GM19467 (cell line): ENCODE measurements at regions not wholly inside any gene's neighbourhood (a gene's known extent, or its start where the extent isn't known, plus 50 kb on each side); places are given as distances from the start of the nearest gene placed in this dataset.
"Not testable (repeated sequence)": the region's sequence is repeated elsewhere in the genome, so short reads cannot be mapped to it uniquely, and the experiment has no call there.

Experiments used
- ATAC-seq: cut with Tn5 transposase; IDR thresholded peaks from one replicate; pipeline ENCODE4 v1.9.1; 2021; ENCODE audit warnings: mild to moderate bottlenecking, moderate library complexity; ENCODE audit not compliant: unreplicated experiment

DNA sequence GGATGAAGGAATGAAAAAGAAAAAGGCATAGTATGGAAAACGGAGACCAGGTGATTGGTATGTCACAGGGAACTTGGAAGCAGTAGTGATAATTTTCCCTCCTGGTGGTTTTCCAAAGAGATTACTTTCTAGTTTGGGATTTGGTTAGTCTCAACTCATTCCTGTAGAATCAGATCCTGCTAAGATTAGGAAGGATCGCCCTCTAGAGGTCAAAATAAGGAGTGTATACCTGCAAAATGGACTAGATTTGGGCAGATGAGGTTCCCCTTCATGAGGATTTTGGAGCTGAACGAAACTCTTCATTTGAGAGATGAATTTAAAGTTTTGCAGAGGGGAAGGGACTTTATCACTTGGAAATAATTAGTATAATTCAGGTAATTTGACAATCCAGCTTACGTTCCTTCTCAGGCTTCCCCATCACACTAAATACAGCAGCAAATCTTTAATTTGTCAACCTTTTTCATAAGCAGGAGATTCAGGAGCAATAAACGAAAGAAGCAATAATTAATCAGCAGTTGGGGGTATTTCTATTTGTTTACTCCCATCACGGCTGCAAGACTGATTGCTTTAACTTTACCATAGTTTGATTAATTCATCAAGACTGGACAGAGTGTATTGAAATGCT, 65.2 kb downstream of the CCDC195 start:
- ATAC-seq, result peak; percentile 62

DNA sequence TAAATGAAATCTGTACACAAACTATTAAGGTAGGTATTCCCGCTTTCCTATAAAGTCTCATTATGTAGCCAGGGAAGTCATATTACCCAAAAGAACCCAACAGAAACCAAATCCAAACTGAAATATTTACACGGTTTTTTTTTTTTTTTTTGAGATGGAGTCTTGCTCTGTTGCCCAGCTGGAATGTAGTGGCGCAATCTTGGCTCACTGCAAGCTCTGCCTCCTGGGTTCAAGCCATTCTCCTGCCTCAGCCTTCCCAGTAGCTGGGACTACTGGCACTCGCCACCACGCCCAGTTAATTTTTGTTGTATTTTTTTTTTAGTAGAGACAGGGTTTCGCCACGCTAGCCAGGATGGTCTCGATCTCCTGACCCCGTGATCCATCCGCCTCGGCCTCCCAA, 62.5 kb upstream of the CUL3 start:
- ATAC-seq, result not testable (repeated sequence)

DNA sequence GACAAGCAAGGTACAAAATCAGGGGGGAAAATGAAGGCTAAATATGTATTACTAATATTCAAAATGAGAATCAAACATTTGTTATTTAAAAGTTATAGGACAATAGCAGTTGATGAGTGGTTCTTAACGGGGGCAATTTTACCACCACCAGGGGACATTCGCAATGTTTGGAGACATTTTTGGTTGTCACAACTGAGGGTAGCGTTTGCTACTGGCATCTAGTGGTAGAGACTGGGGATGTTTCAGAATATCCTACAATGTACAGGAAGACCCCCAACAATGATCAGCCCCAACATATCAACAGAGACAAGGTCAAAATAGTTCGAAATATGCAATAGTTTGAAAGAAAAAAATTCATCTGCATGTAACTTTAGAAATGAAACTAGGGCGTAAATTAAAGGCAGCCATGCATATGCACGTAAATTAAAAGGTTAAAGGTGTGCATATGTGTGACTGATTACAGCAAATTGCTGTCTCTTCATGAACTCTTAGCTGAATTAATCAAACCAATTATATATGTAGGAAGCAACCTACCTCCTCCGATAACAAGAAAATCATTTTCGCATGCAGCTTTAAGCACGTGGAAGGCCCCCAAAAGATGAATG, 61.2 kb upstream of the CUL3 start:
- ATAC-seq, result peak; percentile 52

DNA sequence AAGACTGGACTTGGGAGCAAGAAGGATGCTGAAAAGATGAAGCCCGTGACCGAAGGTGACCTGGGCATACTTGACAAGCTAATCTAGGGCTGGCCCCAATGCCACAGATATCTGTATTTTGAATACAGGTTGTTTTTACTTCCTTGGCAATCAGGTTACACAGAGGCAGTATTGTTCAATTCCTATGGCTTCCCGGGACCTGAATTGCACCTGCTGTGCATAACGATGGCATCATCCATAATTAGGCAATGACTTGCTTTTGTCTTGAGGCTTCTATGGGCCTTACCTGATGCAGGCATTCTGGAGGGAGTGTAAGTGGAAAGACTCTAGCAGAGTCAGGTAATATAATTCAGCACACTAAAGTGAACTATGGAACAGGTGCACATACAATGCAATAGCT, 60.6 kb upstream of the CUL3 start:
- ATAC-seq, result no peak

DNA sequence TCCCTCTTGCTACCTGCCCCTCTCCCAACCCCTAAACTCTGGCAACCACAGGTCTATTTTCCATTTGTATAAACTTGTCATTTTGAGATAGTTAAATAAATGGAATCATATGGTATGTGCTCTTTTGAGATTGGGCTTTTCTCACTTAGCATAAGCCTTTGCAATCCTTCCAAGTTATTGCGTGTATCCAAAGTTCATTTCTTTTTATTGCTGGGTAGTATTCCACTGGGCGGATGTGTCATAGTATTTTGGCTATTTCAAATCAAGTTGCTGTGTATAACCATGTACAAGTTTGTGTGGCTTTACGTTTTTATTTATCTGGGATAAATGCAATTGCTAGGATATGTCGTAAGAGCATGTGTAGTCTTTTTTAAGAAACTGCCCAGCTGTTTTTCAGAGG, 55.5 kb upstream of the CUL3 start:
- no peak for ATAC-seq

DNA sequence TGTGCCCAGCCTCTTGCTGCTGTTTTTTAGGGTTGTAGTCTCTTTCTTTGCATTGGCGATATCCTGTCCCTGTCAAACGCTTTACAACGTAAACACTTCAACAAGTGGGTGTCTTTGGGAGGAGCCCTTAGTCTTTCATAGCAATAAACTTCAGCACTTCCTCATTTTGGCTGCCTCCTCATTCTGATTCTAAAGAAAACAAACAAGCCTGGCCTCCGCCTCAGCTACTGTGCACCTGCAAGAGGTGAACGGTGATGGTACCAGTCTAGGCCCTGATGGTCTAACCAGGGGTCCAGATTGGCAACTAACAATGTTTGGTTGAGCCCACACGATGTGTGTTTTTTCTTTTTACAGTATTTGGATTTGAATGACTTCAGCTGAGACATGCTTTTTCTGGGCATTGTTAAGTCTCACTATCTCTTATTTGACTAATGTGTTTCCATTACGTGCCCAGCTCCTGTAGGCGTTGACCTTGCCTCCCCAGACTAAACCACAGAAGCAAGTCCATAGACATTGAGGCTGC, 53.2 kb upstream of the CUL3 start:
- ATAC-seq, result peak; percentile 90
